ENCODE measurements at regions not wholly inside any gene's neighbourhood (a gene's known extent, or its start where the extent isn't known, plus 50 kb on each side); places are given as distances from the start of the nearest gene placed in this dataset.

DNA sequence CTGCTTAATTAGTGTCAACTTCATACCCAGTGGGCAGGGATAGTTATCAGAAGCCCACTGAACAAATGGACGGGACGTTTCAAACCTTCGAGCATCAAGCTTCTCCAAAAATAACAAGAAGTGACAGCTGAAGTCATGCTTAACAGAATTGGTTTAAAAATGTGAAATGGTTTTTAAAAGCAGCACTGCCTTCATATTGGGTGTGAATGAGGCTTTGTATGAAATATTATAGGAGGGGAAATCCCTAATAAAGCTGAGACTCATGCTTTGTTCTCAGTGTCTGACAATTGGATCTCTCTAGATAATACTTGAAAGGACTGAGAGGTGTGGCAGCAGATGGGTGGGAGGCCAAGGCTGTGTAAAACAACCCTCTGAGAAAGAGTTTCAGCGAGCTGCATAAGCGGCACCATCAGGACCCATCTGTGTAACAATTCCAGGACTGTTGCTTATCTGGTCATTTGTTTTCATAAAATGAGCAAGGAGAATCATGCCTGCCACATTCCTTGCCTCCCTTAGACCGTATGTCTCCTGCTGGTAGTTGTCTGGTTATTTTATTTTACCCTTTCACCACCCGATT, 667.7 kb downstream of the DIAPH3 start:
- no peak overlapping the region for H3K4me3 ChIP-seq (ENCODE audit: low read length)
- ChIA-PET POLR2A (ENCODE audit: unreplicated experiment) (no interaction called here), CTCF (no interaction called here)
- no peaks in the 10 kb centered on the region for H3K36me3 ChIP-seq (ENCODE audit: low read depth, low read length)
- no peaks in the 10 kb centered on the region for H3F3A ChIP-seq (ENCODE audit: low read length, unreplicated experiment)
- no peak overlapping the region for H3K9ac ChIP-seq (ENCODE audit: low read length)
- intact Hi-C loops (cut with micrococcal nuclease) = no loop called here
- H3K27ac ChIP-seq (ENCODE audit: low read length) = no peak overlapping the region
- BruUV-seq (replicated peaks) = no TSS peak
- H3K79me2 ChIP-seq (ENCODE audit: low read length) = no peaks in the 10 kb centered on the region
- TF ChIP-seq EZH2phosphoT487 (IDR thresholded peaks at IDR 0.05; ENCODE audit: borderline replicate concordance, low read length) (no peak), CTCF (conservative IDR thresholded peaks at IDR 0.05; ENCODE audit: low read depth, low read length) (no peak), EZH2 (IDR thresholded peaks at IDR 0.05; ENCODE audit: low read length, unreplicated experiment) (no peak)
- no peak overlapping the region for H3K4me2 ChIP-seq (ENCODE audit: low read length)
- no peak for ATAC-seq
- no peaks in the 10 kb centered on the region for H3K4me1 ChIP-seq (ENCODE audit: insufficient read depth, low read length)
- H4K20me1 ChIP-seq (ENCODE audit: low read length) = no peaks in the 10 kb centered on the region
- H3K9me2 ChIP-seq (replicated peaks; ENCODE audit: low read length) = no peaks in the 10 kb centered on the region
- no peaks in the 10 kb centered on the region for H3K9me3 ChIP-seq (ENCODE audit: low read length)
- DNase-seq = no peak
- no peaks in the 10 kb centered on the region for H3K27me3 ChIP-seq (ENCODE audit: low read length)
- no peak overlapping the region for H2AFZ ChIP-seq (ENCODE audit: low read length)

DNA sequence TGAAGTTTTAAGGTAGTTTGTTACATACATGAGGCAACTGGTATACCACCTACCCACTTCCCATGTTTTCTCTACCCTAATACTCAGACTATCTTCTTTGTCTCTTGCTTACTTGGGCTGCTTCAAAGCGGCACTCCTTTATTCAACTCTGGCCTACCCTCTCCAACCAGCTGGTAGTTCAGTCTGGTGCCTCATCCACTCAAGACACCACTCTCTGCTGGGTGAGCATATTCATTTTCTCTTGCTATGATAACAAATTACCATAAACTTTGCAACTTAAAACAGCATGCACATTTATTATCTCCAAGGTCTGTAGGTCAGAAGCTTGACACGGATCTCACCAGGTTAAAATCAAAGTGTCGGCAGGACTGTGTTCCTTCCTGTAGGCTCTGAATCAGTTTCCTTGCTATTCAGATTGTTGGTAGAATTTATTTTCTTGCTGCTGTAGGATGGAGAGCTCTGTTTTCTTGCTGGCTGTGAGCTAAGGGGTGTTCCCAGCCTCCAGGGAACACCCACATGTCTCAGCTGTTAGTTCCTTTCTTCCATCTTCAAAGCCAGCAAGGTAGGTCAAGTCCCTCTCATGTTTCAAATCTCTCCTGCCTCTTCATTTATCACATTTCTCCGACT, 666.0 kb downstream of the DIAPH3 start:
- Histone ChIP-seq H3K4me2 (ENCODE audit: low read length) (no peak overlapping the region), H3K9ac (ENCODE audit: low read length) (no peak overlapping the region), H3K9me2 (replicated peaks; ENCODE audit: low read length) (no peaks in the 10 kb centered on the region), H3K4me3 (ENCODE audit: low read length) (no peak overlapping the region), H3K4me1 (ENCODE audit: insufficient read depth, low read length) (no peaks in the 10 kb centered on the region), H2AFZ (ENCODE audit: low read length) (no peak overlapping the region), H3K9me3 (ENCODE audit: low read length) (no peaks in the 10 kb centered on the region), H3K27ac (ENCODE audit: low read length) (no peak overlapping the region), H3K36me3 (ENCODE audit: low read depth, low read length) (no peaks in the 10 kb centered on the region), H3K79me2 (ENCODE audit: low read length) (no peaks in the 10 kb centered on the region), H4K20me1 (ENCODE audit: low read length) (no peaks in the 10 kb centered on the region), H3F3A (ENCODE audit: low read length, unreplicated experiment) (no peaks in the 10 kb centered on the region), H3K27me3 (ENCODE audit: low read length) (no peaks in the 10 kb centered on the region)
- TF ChIP-seq EZH2 (IDR thresholded peaks at IDR 0.05; ENCODE audit: low read length, unreplicated experiment) (no peak), CTCF (conservative IDR thresholded peaks at IDR 0.05; ENCODE audit: low read depth, low read length) (no peak), EZH2phosphoT487 (IDR thresholded peaks at IDR 0.05; ENCODE audit: borderline replicate concordance, low read length) (no peak)
- DNase-seq (no peak), ATAC-seq (no peak)
- POLR2A ChIA-PET (ENCODE audit: unreplicated experiment) = no interaction called here
- CTCF ChIA-PET = no interaction called here
- intact Hi-C loops (cut with micrococcal nuclease) = no loop called here
- BruUV-seq (replicated peaks) = no TSS peak

GRCh38 chr13:59501004-59501403, 662.7 kb downstream of the DIAPH3 start:
- BruUV-seq (replicated peaks) = no TSS peak
- Histone ChIP-seq H3K9me3 (ENCODE audit: low read length) (no peaks in the 10 kb centered on the region), H3K4me3 (ENCODE audit: low read length) (no peak overlapping the region), H3F3A (ENCODE audit: low read length, unreplicated experiment) (no peaks in the 10 kb centered on the region), H3K27me3 (ENCODE audit: low read length) (no peaks in the 10 kb centered on the region), H3K4me1 (ENCODE audit: insufficient read depth, low read length) (no peaks in the 10 kb centered on the region), H3K4me2 (ENCODE audit: low read length) (no peak overlapping the region), H3K27ac (ENCODE audit: low read length) (no peak overlapping the region), H4K20me1 (ENCODE audit: low read length) (no peaks in the 10 kb centered on the region), H3K36me3 (ENCODE audit: low read depth, low read length) (no peaks in the 10 kb centered on the region), H2AFZ (ENCODE audit: low read length) (no peak overlapping the region), H3K79me2 (ENCODE audit: low read length) (no peaks in the 10 kb centered on the region), H3K9ac (ENCODE audit: low read length) (no peak overlapping the region), H3K9me2 (replicated peaks; ENCODE audit: low read length) (no peaks in the 10 kb centered on the region)
- TF ChIP-seq EZH2 (IDR thresholded peaks at IDR 0.05; ENCODE audit: low read length, unreplicated experiment) (no peak), EZH2phosphoT487 (IDR thresholded peaks at IDR 0.05; ENCODE audit: borderline replicate concordance, low read length) (no peak), CTCF (conservative IDR thresholded peaks at IDR 0.05; ENCODE audit: low read depth, low read length) (no peak)
- intact Hi-C loops (cut with micrococcal nuclease) = no loop called here
- no peak for ATAC-seq
- ChIA-PET POLR2A (ENCODE audit: unreplicated experiment) (no interaction called here), CTCF (no interaction called here)
- DNase-seq = no peak
